HL-60 (cell line): ENCODE measurements at regions not wholly inside any gene's neighbourhood (a gene's known extent, or its start where the extent isn't known, plus 50 kb on each side); places are given as distances from the start of the nearest gene placed in this dataset.

Experiments
- DNase-seq, 2 experiments: peaks; one replicate each; pipeline ENCODE4 v3.0.0-alpha.2; 2010 to 2020; ENCODE audit warnings: low read depth in 1 of 2, low spot score in 1 of 2
- H3K27ac ChIP-seq: fragments of 250-450 bp; sonication (Bioruptor Pico); replicated peaks from 2 replicates; pipeline ENCODE4 v1.5.1; 2020; ENCODE audit warnings: mild to moderate bottlenecking, moderate library complexity
- H3K27me3 ChIP-seq: fragments of 250-450 bp; sonication (Bioruptor Pico); 2 replicates; pipeline ENCODE4 v1.5.1; 2021; ENCODE audit warnings: mild to moderate bottlenecking, moderate library complexity; ENCODE audit not compliant: insufficient read depth, poor library complexity, severe bottlenecking
- H3K4me3 ChIP-seq: replicated peaks from 2 replicates; pipeline ENCODE4 v1.5.1; 2011; ENCODE audit warnings: mild to moderate bottlenecking, control low read depth, low read length; ENCODE audit not compliant: insufficient read depth
- GABPA ChIP-seq: IDR thresholded peaks from 2 replicates; pipeline ENCODE4 v1.6.1; 2012; ENCODE audit warnings: low read depth
- POLR2AphosphoS5 ChIP-seq: IDR thresholded peaks from 2 replicates; pipeline ENCODE4 v1.6.1; 2012; ENCODE audit warnings: low read depth
- REST ChIP-seq: IDR thresholded peaks from 2 replicates; pipeline ENCODE4 v1.6.1; 2012; ENCODE audit warnings: low read depth; ENCODE audit not compliant: insufficient replicate concordance
- SPI1 ChIP-seq: IDR thresholded peaks from 2 replicates; pipeline ENCODE4 v1.6.1; 2012; ENCODE audit warnings: low read depth, mild to moderate bottlenecking, borderline replicate concordance
- TF ChIP-seq, protein P1 (sequence below): IDR thresholded peaks from one replicate; pipeline ENCODE4 v1.5.1; 2011; ENCODE audit warnings: low read length, control low read depth, inconsistent platforms; ENCODE audit not compliant: insufficient read depth

DNA sequence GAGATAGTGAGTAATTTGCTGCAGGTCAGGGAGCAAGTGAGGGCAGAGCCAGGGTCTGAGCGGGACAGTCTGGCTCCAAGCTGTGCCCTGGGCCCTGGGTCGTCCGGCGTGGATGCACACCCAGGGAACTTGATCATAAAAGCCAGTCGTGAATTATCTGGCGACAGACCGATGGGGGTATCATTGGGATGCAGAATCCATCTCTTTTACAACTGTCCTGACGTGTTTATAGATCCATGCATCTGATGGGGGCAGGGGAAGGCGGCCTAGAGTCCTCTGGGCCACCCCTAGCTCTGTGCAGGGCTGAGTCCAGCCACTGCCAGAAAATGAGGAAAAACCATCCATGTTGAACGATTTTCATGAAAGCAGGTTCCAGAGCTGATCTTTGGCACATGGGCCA is 332.8 kb downstream of the C16orf95 start:
- Histone ChIP-seq H3K4me3 (no peak overlapping the region), H3K27ac (no peak overlapping the region), H3K27me3 (no peaks in the 10 kb centered on the region)
- TF ChIP-seq GABPA = no peak
- no peak for TF ChIP-seq REST
- no peak for TF ChIP-seq SPI1
- TF ChIP-seq POLR2AphosphoS5 = no peak
- TF ChIP-seq, protein P1, sequence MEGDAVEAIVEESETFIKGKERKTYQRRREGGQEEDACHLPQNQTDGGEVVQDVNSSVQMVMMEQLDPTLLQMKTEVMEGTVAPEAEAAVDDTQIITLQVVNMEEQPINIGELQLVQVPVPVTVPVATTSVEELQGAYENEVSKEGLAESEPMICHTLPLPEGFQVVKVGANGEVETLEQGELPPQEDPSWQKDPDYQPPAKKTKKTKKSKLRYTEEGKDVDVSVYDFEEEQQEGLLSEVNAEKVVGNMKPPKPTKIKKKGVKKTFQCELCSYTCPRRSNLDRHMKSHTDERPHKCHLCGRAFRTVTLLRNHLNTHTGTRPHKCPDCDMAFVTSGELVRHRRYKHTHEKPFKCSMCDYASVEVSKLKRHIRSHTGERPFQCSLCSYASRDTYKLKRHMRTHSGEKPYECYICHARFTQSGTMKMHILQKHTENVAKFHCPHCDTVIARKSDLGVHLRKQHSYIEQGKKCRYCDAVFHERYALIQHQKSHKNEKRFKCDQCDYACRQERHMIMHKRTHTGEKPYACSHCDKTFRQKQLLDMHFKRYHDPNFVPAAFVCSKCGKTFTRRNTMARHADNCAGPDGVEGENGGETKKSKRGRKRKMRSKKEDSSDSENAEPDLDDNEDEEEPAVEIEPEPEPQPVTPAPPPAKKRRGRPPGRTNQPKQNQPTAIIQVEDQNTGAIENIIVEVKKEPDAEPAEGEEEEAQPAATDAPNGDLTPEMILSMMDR = no peak
- DNase-seq = no peak

DNA sequence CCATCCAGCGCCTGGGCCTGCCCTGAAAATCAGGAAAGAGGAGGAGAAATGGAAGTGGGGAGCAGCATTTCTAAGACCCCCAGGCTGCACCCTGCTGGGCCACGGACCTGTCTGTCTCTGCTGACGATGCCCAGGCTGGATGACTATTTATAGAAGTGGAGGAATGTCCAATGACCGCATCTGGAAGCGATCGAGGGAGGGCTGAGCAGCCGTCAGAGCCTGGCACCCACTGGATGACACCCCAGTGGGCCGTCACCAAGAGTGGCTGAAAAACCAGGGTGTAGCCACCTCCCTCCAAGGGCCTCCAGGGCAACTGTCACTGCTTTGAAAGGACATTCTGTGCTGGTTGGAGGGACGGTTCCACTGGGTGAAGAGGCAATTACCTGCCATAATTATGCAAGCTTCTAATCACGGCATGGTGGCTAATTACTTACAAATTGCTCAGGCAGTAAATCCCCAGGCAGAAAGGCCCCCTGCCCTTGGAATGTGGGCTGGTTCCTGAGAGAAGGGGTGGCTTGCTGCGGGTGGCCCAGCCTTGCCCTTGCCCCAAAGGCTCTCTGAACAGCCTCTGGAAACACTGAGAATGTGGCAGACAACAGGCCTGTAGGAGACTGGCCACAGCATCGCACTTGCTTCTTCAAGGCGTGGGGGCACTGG is 332.1 kb downstream of the C16orf95 start:
- no peaks in the 10 kb centered on the region for H3K27me3 ChIP-seq
- no peak for DNase-seq
- H3K27ac ChIP-seq = no peak overlapping the region
- no peak overlapping the region for H3K4me3 ChIP-seq
- TF ChIP-seq SPI1 = no peak
- TF ChIP-seq, protein P1 = no peak
- TF ChIP-seq REST = no peak
- TF ChIP-seq GABPA = no peak
- no peak for TF ChIP-seq POLR2AphosphoS5

GRCh38 chr16:86985648-86986015 is 331.6 kb downstream of the C16orf95 start:
- TF ChIP-seq, protein P1 = no peak
- no peak for TF ChIP-seq POLR2AphosphoS5
- no peak for TF ChIP-seq REST
- no peak for TF ChIP-seq GABPA
- no peak for TF ChIP-seq SPI1
- no peak overlapping the region for H3K27ac ChIP-seq
- DNase-seq = no peak
- H3K4me3 ChIP-seq = no peak overlapping the region
- H3K27me3 ChIP-seq = no peaks in the 10 kb centered on the region
